ENCODE measurements at regions not wholly inside any gene's neighbourhood (a gene's known extent, or its start where the extent isn't known, plus 50 kb on each side); places are given as distances from the start of the nearest gene placed in this dataset.
A peak's percentile ranks its signal among the peaks of the same experiment; 100 is the strongest.

- Mint-ChIP-seq H3K27me3 (no peaks in the 10 kb centered on the region), H3K4me1 (ENCODE audit: low read depth) (peaks cover 25% of the 10 kb centered on the region), H3K9me3 (no peaks in the 10 kb centered on the region), H3K4me3 (no peak overlapping the region), H3K36me3 (ENCODE audit: low read depth) (no peaks in the 10 kb centered on the region), H3K27ac (no peak overlapping the region)
- no peak for DNase-seq
These were observed 270.6 kb upstream of the TNRC6C start for GRCh38 chr17:77687921-77688320.

GRCh38 chr17:77688369-77688768 is 270.1 kb upstream of the TNRC6C start:
- no peaks in the 10 kb centered on the region for H3K36me3 Mint-ChIP-seq (ENCODE audit: low read depth)
- no peak overlapping the region for H3K27ac Mint-ChIP-seq
- no peaks in the 10 kb centered on the region for H3K27me3 Mint-ChIP-seq
- no peak for DNase-seq
- H3K4me3 Mint-ChIP-seq, result no peak overlapping the region
- no peaks in the 10 kb centered on the region for H3K9me3 Mint-ChIP-seq
- H3K4me1 Mint-ChIP-seq (ENCODE audit: low read depth), result peaks cover 26% of the 10 kb centered on the region

GRCh38 chr17:77690271-77691161 is 268.0 kb upstream of the TNRC6C start:
- H3K27ac Mint-ChIP-seq, result no peak overlapping the region
- peaks cover 26% of the 10 kb centered on the region for H3K4me1 Mint-ChIP-seq (ENCODE audit: low read depth)
- no peaks in the 10 kb centered on the region for H3K9me3 Mint-ChIP-seq
- DNase-seq, result no peak
- H3K27me3 Mint-ChIP-seq, result peaks cover 5% of the 10 kb centered on the region
- H3K36me3 Mint-ChIP-seq (ENCODE audit: low read depth), result no peaks in the 10 kb centered on the region
- H3K4me3 Mint-ChIP-seq, result peak overlapping the region; percentile 18

- peaks cover 34% of the 10 kb centered on the region for H3K4me1 Mint-ChIP-seq (ENCODE audit: low read depth)
- no peaks in the 10 kb centered on the region for H3K9me3 Mint-ChIP-seq
- no peak for DNase-seq
- no peak overlapping the region for H3K4me3 Mint-ChIP-seq
- peaks cover 10% of the 10 kb centered on the region for H3K27me3 Mint-ChIP-seq
- no peak overlapping the region for H3K27ac Mint-ChIP-seq
- H3K36me3 Mint-ChIP-seq (ENCODE audit: low read depth), result no peaks in the 10 kb centered on the region
These were observed 267.1 kb upstream of the TNRC6C start for GRCh38 chr17:77691216-77692085.

GRCh38 chr17:77692571-77693161 is 265.8 kb upstream of the TNRC6C start:
- Mint-ChIP-seq H3K9me3 (no peaks in the 10 kb centered on the region), H3K4me1 (ENCODE audit: low read depth) (peaks cover 36% of the 10 kb centered on the region), H3K4me3 (no peak overlapping the region), H3K27ac (no peak overlapping the region), H3K27me3 (peaks cover 13% of the 10 kb centered on the region), H3K36me3 (ENCODE audit: low read depth) (no peaks in the 10 kb centered on the region)
- DNase-seq, result no peak

GRCh38 chr17:77693301-77693700 is 265.2 kb upstream of the TNRC6C start:
- no peaks in the 10 kb centered on the region for H3K9me3 Mint-ChIP-seq
- no peak for DNase-seq
- peaks cover 36% of the 10 kb centered on the region for H3K4me1 Mint-ChIP-seq (ENCODE audit: low read depth)
- H3K36me3 Mint-ChIP-seq (ENCODE audit: low read depth), result no peaks in the 10 kb centered on the region
- no peak overlapping the region for H3K4me3 Mint-ChIP-seq
- H3K27ac Mint-ChIP-seq, result no peak overlapping the region
- H3K27me3 Mint-ChIP-seq, result peaks cover 13% of the 10 kb centered on the region

GRCh38 chr17:77693776-77694175 is 264.7 kb upstream of the TNRC6C start:
- no peak overlapping the region for H3K27ac Mint-ChIP-seq
- H3K4me3 Mint-ChIP-seq, result no peak overlapping the region
- H3K9me3 Mint-ChIP-seq, result no peaks in the 10 kb centered on the region

GRCh38 chr17:77694391-77695363 is 263.8 kb upstream of the TNRC6C start:
- Mint-ChIP-seq H3K9me3 (no peaks in the 10 kb centered on the region), H3K36me3 (ENCODE audit: low read depth) (no peaks in the 10 kb centered on the region), H3K4me3 (no peak overlapping the region), H3K27ac (peak overlapping the region; percentile 15), H3K27me3 (peaks cover 13% of the 10 kb centered on the region), H3K4me1 (ENCODE audit: low read depth) (peaks cover 36% of the 10 kb centered on the region)
- DNase-seq, result no peak

More at GRCh38 chr17:77693776-77694175, 264.7 kb upstream of the TNRC6C start:
- DNase-seq, result no peak
- Mint-ChIP-seq H3K36me3 (ENCODE audit: low read depth) (no peaks in the 10 kb centered on the region), H3K27me3 (peaks cover 13% of the 10 kb centered on the region), H3K4me1 (ENCODE audit: low read depth) (peaks cover 36% of the 10 kb centered on the region)

GRCh38 chr17:77695386-77695785 is 263.1 kb upstream of the TNRC6C start:
- H3K27me3 Mint-ChIP-seq, result peaks cover 13% of the 10 kb centered on the region
- no peak for DNase-seq
- no peak overlapping the region for H3K27ac Mint-ChIP-seq

GRCh38 chr17:77696151-77696720 is 262.3 kb upstream of the TNRC6C start:
- no peak overlapping the region for H3K4me3 Mint-ChIP-seq

More at GRCh38 chr17:77695386-77695785, 263.1 kb upstream of the TNRC6C start:
- Mint-ChIP-seq H3K36me3 (ENCODE audit: low read depth) (no peaks in the 10 kb centered on the region), H3K4me3 (no peak overlapping the region), H3K4me1 (ENCODE audit: low read depth) (peaks cover 32% of the 10 kb centered on the region), H3K9me3 (no peaks in the 10 kb centered on the region)

GRCh38 chr17:77696721-77697460 is 261.6 kb upstream of the TNRC6C start:
- H3K4me1 Mint-ChIP-seq (ENCODE audit: low read depth), result peaks cover 19% of the 10 kb centered on the region
- H3K9me3 Mint-ChIP-seq, result peaks cover 10% of the 10 kb centered on the region
- no peaks in the 10 kb centered on the region for H3K36me3 Mint-ChIP-seq (ENCODE audit: low read depth)
- no peak overlapping the region for H3K27ac Mint-ChIP-seq
- H3K27me3 Mint-ChIP-seq, result peaks cover 13% of the 10 kb centered on the region
- H3K4me3 Mint-ChIP-seq, result no peak overlapping the region
- no peak for DNase-seq

More at GRCh38 chr17:77696151-77696720, 262.3 kb upstream of the TNRC6C start:
- DNase-seq, result no peak
- Mint-ChIP-seq H3K36me3 (ENCODE audit: low read depth) (no peaks in the 10 kb centered on the region), H3K9me3 (peaks cover 6% of the 10 kb centered on the region), H3K27ac (no peak overlapping the region), H3K27me3 (peaks cover 13% of the 10 kb centered on the region), H3K4me1 (ENCODE audit: low read depth) (peaks cover 24% of the 10 kb centered on the region)

- Mint-ChIP-seq H3K27me3 (peaks cover 13% of the 10 kb centered on the region), H3K4me3 (no peak overlapping the region), H3K36me3 (ENCODE audit: low read depth) (no peaks in the 10 kb centered on the region), H3K9me3 (peaks cover 17% of the 10 kb centered on the region), H3K27ac (no peak overlapping the region), H3K4me1 (ENCODE audit: low read depth) (peaks cover 12% of the 10 kb centered on the region)
- no peak for DNase-seq
These were observed 260.8 kb upstream of the TNRC6C start for GRCh38 chr17:77697480-77698400.

Measured in activated T-cell treated with anti-CD3 and anti-CD28 coated beads, Interleukin-2, amount 50 U/mL, for 24 hours (primary cell).